NCI-H2171 treated with DMSO at 0.1 percent for 48 hours (cell line): ENCODE measurements at regions not wholly inside any gene's neighbourhood (a gene's known extent, or its start where the extent isn't known, plus 50 kb on each side); places are given as distances from the start of the nearest gene placed in this dataset.
"Not testable (repeated sequence)": the region's sequence is repeated elsewhere in the genome, so short reads cannot be mapped to it uniquely, and the experiment has no call there.

ENCODE experiments used
- DNase-seq: peaks from one replicate; lab custom pipeline; 2025; lab: John Stamatoyannopoulos, UW

DNA sequence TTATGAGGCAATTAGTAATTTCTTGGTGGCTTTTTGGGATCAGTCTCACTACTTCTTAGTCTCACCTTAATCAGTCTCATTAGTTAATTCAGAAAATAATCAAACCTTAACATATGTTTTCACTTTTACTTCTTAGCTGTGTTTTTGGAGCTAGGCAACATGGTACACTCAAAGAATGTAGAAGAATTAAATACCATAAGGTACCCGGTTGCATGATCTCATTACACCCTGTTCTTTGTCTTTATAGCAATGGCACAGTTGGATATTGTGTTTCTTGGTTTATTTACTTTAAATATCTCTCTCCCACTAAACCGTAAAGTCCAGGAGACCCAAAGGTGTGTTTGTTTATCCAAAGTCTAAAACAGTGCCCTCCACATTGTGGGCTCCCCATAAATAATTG, 132.3 kb downstream of the TNFSF18 start:
- no peak for DNase-seq

DNA sequence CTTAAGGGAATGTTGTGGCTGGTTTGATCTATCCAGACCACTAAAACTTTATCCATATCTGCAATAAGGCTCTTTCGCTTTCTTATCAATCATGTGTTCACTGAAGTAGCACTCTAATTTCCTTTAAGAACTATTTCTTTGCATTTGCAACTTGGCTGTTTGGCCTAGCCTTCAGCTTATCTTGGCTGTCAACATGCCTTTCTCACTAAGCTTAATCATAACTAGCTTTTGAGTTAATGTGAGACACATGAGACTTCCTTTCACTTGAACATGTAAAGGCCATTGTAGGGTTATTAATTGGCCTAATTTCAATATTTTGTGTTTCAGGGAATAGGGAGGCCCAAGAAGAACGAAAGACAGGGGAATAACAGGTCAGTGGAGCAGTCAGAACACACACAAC, 124.7 kb downstream of the TNFSF18 start:
- DNase-seq: no peak

DNA sequence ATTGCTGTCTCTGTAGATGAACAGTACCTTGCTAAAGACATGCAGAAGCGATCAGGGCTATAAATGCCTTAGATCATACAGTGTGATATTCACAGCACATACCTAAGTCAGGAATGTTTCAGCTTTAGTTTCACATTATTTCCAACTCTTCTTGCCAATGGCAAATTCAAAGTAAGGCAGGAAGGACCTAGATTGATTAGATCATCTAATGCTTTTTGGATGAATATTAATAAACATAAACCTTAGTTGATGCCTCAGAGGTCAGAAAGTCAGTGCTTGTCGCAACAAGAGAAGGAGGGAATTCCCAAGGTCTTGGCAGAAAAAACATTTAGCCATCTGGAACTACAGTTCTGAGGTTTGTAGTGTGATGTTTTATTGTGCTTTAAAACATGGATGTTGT, 122.3 kb downstream of the TNFSF18 start:
- no peak for DNase-seq

DNA sequence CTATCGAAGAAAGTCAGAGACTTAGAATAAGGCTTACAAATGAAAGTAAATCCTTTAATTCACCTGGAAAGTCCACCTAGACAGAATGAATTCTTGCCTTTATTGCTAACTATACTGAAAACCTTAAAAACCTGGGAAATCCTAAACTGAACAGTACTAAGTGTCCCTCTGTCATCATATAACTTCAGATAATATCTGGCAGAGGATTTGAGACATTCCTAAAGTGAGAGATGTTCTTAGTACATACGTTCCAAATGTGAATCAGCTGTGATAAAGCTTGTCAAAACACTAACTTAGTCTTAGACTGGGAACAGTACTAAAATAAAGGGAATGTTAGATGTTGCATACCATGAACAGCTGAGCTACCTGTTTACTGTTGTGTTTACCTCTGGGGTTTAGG, 121.7 kb downstream of the TNFSF18 start:
- DNase-seq: no peak

DNA sequence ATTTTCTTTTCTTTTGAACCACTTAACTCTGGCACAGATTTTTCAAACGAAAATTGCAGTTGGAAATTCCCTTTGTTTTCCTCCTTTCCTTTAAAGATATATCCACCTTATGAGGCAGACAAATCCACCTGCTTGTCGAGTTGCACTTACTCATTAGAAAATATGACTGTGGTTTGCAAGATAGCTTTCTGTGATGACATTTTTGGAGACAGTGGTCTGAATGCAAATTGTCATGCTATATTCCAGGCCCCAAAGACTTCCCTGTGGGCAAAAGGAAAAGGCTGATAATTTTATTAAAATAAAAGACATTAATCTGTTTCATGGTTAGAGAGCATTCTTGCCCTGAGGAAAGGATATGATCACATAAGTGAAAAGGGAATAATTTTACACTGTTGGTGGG, 120.6 kb downstream of the TNFSF18 start:
- DNase-seq: no peak

DNA sequence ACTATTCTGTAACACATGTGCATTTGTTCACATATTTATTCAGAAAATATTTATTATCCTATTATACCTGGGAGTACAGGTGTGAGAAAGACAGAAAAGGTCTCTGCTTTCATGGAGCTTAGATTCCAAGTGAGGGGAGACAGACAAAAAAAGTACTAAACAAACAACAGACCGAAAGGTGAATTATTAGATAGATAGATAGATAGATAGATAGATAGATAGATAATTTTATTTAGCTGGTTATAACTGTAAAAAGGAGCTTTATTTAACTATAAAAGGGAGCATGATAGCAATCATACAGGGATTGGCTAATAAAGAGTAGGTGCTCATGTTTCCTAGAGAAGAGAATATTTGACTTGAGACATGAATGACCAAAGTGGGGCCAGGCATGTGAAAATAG, 119.4 kb downstream of the TNFSF18 start:
- no peak for DNase-seq

DNA sequence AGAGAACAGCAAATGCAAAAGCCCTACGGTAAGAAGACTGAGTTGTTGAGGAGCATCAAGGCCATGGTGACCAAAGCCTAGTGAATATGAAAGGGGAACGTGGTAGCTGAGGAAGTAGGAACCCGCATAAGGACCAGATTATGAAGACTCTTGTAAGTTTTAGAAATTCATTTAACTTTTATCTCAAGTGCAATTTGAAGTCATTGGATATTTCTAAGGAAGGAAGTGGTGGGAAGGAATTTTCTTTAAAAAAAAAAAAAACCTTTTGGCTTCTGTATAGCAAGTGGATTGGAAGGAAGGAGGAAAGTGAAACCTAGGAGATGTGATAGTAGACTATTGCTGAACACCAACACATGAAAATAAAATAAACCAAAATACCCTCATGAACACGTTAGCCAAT, 119.0 kb downstream of the TNFSF18 start:
- DNase-seq: no peak

DNA sequence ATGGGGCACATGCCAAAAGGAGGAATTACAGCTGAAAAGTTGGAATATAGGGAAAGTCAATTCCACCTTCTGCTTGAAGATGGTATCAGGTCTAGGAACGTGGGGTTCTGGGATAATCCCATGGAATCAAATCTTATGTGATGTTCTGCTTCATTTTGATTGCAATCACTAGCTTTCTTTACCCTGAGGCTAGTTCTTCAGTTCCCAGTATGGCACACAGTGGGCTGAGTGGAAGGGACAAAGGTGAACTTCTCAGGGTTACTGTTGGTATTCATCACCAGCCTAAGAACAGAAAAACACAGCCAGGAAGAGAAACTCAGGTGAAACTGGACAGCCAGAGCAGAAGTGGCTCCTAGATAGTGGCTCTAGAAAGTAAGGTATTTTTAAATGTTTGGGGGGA, 117.8 kb downstream of the TNFSF18 start:
- DNase-seq: no peak

DNA sequence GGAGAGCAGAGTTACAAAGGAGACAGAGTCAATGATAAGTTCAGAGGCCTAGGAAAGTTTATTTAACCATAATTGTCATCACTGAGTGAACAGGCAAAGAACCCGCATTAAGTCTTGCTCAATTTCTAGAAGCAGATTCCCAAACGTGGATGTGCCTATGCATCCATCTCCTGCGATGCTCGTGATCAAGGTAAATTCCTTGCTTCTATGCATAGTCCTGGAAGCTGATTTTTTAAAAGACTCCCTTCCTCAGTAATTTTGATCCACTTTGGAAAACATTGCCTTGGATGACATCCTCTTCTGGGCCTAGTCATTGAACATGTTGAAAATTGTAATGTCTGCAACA, 116.4 kb downstream of the TNFSF18 start:
- DNase-seq: no peak

DNA sequence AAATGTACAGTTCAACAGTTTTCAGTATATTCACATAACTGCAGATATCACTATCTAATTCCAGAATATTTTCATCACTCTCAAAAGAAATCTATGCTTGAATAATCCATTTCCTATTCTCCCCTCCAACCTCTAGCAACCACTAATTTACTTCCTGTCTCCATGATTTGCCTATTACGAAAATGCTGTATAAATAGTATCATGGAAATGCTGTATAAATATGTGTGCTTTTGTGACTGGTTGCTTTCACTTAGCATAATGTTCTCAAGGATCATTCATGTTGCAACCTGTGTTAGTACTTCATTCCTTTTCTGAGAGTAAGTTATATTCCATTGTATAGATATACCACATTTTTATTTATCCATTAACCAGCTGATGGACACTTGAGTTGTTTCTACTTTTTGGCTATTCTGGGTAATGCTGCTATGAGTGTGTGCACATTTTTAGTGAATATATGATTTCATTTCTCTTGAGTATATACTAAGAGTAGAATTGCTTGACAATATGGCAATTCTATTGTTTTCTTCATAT, 115.6 kb downstream of the TNFSF18 start:
- DNase-seq: no peak

DNA sequence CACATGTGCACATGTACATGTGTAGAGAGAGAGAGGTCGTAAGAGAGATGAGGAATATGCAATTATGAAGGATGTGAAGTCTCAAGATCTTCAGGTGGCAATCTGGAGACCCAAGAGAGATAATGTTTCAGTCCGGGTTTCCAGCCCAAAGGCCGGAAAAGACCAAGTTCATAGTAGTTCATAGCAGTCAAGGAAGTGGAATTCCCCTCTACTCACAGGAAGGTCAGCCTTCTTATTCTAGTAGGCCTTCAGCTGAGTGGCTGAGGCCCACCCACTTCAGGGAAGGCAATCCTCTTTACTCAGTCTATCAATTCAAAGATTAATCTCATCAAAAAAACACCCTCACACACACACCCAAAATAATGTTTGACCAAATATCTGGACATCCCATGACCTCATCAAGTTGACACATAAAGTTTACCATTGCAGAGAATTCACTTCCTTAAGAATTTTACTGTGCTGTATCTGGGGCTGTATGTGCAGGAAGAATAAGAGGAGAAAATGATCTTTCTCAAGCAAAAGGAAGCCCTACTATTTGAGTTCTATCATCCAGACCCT, 114.6 kb downstream of the TNFSF18 start:
- no peak for DNase-seq

DNA sequence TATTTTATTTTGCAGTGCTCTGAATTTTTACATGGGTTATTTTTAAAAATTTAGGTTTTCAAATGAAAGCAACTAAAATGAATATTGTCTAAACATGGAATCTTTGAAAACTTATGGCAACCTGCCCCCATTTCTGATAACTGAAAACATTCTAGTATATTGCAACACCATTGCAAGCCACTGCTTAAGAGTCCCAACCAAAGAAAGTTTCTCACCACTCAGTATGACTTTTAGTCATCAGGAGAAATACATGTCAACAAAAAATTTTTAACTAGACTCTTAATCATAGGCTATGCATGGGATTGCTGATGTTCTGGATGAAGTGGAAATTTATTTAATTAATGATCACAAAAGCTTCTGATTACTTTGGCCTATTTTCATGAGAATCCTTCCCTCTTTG, 112.1 kb downstream of the TNFSF18 start:
- no peak for DNase-seq

DNA sequence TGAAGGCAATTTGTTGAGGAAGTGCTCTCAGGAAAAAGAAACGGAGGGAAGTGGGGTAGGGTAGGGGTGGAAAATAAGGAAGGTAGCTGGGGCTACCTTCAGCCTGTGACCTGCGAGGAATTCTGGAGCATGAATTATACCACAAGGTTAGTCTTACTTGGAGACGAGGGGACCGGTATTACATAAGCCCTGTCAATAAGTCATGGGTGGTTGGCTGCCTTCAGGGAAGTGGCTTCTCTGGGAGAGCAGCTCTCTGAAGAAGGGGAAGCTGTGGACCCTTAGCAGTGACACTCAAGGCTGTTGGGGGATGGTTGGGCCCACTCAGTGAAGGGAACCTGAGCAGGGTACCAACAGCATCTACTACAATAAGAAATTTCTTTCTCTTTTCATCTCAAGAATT, 111.3 kb downstream of the TNFSF18 start:
- DNase-seq: no peak

DNA sequence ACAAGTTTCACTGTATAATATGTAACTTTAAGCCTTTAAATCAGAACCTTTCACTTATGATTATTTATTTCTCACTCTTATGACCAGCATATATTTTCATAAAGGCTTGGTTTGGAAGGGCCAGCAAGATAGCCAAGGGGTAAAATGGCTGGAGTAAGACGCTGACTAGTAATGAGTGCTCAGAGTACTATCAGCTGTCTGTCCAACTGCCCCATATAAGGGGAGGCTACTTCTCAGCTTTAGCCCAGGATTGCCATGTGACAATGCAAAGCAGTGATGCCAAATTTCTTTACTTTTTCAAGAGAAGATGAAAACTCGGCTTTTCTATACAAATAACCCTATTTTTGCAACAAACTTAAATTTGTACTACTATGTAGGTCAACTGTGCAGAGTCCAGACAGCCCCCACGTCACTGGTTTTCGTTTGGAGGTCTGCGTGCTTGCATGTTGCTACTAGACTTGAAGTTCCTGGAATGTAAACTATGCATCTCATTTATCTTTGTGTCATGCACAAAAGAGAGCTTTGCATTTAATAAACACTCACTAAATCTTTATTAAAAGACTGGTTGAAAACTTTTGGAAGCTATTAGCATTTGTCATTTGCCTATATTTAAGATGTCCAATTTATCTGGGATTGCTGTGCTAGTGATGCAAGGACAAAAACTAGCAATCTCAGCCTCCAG, 110.4 kb downstream of the TNFSF18 start:
- DNase-seq: no peak

DNA sequence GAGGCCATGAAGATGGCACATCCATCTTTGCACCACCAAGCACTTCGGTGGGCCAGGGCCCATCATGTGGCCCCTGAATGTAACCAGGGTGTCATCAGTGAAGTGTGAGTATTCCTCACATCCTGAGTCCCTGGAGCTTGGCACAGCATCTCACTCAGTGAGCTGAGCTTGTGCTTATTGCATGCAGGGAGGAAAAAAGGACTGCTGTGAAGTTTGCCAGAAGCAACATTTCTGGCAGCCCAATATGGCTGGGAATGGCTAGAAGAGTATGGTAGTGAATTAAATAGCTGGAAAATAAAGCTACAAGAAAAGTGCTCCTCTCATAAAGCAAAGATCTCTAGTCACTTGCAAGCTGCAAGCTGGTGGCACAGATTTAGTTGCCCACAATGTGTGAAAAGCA, 109.3 kb downstream of the TNFSF18 start:
- DNase-seq: no peak

DNA sequence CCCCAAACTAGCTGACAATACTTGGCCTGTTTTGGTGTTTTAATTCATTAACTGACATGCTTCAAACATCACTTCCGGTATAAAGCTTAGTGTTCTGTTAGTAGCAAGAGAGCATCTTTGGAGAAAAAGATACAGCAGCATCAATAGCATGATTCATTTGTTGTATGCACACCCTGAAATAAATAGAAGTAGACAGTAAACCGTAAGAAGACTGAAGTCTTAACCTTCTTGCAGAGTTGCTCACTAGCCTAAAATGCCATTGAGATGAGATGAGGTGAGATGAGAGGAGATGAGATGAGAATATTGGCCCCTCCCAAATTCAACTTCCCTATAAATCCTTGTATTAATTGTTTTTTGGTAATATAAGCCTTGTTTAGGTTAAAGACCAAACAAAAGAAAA, 108.8 kb downstream of the TNFSF18 start:
- DNase-seq: no peak

DNA sequence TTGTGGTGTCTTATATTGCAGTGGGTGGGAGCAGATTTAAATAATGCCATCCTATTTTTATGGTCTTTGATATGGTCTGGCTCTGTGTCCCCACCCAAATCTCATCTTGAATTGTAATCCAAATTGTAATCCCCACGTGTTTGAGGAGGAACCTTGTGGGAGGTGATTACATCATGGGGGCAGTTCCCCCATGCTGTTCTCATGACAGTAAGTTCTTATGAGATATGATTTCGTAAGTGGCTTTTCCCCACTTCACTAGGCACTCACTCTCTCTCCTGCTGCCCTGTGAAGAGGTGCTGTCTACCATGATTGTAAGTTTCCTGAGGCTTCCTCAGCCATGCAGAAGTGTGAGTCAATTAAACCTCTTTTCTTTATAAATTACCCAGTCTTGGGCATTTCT, 107.6 kb downstream of the TNFSF18 start:
- not testable (repeated sequence) for DNase-seq

DNA sequence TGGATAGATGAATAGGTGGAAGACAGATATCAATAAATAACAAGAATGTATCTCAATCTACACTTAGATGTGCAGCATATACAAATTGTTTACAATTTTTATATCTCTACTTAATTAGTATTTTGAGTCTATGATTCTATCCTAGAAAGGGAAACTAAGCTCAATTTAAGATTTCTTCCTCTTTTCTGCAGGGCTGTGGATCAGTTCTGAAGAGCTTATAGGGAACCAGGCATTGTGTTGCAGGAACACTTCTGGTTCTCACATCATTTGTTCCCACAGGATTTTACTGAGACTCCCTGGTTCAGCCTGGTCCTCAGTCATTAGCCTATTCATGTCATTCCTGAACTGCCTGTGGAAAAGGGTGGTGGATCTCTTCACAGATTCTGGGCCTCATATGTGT, 105.8 kb downstream of the TNFSF18 start:
- no peak for DNase-seq

DNA sequence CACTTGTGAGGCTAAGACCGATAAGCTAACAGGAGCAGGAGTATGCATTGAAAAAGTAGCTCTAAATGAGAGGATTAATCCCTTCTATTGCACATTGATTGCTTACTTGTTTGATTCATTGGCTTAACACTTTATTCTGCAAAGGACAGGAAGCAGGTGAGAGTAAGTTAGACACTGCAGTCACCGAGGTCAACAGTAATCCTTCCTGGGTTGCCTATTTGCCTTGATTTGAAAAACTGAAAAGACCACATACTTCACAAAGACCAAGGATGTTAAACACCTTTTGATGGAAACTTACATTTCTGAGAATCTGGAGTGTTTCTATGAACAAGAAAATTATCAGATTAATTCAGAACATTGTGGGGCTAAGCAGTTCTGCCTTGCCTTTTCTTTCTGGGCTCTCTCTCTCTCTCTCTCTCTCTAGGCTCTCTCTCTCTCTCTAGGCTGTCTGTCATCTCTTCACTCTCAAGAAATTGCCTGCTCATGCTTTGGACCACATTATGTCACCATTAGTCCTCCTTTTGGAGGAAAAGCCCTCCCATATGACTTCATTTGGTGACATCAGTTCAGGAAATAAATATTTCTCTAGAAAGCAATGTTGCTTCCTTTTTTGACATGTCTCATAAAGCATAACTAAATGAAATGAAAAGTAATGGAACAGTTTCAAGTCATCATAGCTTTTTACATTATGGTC, 103.8 kb downstream of the TNFSF18 start:
- no peak for DNase-seq

DNA sequence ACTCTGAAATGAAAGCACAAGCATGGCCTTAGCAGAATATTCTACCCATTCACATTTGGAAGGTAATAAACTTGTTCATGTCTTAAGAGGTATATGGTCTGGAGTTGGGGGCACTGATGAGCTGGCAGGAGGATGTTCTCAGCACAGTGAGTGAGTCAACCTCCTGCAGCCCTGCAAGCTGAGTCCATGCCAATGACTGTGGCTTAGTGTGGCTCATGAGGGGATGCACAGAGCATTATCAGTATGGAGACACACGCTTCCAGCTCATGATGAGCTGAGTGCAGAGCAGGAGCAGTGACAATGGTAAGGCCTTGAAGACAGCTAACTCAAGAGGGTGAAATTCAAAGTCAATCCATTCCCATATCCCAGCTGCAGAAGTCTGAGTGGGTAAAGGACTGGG, 102.3 kb downstream of the TNFSF18 start:
- no peak for DNase-seq

DNA sequence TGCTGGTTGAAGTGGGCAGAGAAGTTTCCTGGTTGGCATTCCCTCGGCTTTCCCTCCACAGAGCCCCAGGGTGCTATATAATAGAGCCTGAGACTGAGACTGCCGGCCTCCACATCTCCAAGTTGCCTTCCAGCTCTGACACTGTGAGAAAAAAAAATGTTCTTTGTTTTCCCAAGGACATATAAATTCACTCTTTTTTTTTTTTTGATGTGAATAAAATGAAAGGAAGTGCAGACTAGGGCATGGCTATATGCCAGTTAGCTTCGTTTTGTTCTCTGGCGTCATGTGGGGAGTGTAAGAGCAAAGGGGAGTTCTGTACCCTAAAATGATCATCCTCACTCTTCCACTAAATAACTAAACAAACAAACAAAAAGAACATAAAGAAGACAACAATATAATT, 101.6 kb downstream of the TNFSF18 start:
- no peak for DNase-seq

DNA sequence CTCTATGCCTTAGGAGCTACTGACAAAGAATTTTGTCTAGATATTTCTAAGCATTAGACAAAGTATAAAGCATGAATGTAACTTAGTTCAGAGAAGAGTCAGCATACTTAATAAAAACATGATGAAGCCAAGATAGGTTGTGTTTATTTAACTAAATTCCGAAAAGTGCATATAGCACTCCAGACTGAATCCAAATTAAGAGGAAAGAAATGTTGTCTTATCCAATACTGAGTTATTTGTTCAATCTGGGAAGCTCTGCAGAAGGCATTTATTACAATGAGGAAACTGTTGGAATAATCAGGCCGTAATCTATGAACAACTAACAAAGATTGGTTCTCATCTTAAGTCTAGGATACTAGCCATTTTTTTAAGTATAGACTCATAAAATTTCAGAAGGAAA, 100.2 kb downstream of the TNFSF18 start:
- no peak for DNase-seq

DNA sequence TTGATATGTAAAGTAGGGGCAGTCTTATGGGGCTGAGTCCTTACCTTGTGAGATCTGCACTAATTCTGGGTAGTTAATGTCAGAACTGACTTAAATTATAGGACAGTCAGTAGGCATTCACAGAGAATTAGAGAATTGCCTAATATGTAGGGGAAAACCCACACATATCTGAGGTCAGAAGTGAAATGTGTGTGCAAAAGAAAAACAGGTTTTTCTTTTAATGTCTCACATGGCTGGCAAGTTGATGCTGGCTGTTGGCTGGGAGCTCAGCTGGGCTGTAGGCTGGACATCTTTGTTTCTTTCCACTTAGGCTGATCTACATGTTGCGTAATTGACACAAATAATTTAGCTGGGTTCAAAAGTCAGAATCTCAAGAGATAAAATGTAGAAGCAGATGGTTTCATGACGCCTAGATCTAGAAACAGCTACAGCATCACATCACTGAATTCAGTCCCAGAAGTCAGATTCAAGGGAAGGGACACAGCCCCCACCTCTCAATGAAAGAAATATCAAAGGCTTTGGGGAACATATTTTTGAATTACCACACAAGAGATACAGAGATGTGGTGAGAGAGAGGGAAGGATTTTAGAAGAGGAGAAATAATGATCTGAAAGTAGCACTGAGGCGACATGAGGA, 98.9 kb downstream of the TNFSF18 start:
- DNase-seq: no peak
